ENCODE measurements at regions not wholly inside any gene's neighbourhood (a gene's known extent, or its start where the extent isn't known, plus 50 kb on each side); places are given as distances from the start of the nearest gene placed in this dataset.
"Not testable (repeated sequence)": the region's sequence is repeated elsewhere in the genome, so short reads cannot be mapped to it uniquely, and the experiment has no call there.

DNA sequence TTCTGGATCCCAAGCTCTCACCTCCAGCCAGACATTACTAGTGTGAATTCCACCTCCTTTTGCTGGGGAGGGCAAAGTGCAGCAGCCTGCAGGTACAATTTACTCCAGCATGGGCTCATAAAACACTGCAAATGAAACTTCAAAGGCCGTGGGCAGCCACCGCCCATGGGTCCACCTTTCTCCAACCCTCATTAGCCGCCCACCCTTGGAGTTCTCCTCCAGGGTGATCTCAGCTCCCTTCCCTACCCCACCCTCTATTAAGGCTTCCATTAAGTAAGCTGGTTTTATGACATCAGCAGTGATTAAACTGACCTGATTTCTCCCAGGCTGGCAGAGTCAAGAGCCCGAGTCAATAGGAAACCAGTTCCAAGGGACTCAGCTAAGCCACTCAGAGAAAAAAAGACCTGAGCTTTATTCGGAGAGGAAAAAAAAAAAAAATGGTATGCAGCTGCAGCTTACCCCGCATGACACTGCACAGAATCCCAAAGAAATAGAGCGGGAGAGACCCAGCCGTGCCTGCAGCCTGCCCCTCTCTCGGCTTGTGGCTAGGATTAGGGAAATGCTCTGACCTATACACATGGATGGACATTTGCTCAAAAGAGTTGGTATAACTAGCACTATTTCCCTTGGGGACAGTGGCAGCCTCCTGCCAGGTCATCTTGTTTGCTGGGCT is 319.6 kb downstream of the PTTG2 start:
- no peak for DNase-seq

- DNase-seq, result no peak
Measured at GRCh38 chr4:38280323-38280706, 320.1 kb downstream of the PTTG2 start.

- no peak for DNase-seq
Measured at GRCh38 chr4:38281371-38282071, 321.3 kb downstream of the PTTG2 start.

GRCh38 chr4:38283724-38284123 is 323.5 kb downstream of the PTTG2 start:
- no peak for DNase-seq

- DNase-seq, result no peak
Measured at GRCh38 chr4:38284294-38285030, 324.3 kb downstream of the PTTG2 start.

DNA sequence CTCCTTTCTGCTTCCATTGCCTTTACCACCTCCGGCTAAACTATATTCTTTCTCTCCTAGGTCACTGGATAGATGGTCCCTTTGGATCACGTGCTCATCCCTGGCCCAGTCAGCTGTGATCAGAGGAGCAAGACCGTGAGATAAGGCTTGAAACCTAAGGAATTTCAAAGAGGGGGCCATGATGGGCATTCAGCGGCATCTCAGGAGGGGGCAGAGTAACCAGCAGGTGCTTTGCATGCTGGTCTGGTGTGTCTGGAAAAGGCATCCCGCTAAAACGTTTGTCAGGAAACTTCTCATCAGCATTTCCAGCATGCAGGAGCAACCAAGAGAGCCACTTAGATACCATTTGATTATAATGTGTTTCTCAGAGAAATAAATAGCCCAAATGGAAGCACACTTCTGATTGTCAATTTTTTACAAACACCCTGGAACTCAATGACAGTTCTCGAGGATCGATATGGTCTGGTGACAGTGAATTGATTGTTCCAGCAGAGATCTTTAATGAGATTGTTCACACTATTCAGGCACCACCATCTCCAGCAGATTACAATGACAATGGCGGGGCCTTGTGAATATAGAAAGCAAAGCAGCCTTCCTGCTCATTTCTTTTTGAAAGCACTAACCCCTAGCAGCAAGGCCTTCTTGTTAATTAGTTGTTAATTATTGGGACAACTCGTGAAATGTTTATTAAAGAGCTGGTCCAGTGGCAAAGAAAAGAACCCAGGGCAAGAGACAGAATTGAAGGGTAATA is 327.1 kb downstream of the PTTG2 start:
- no peak for DNase-seq

- no peak for DNase-seq
Measured at GRCh38 chr4:38289553-38289952, 329.4 kb downstream of the PTTG2 start.

GRCh38 chr4:38290366-38290765 is 330.2 kb downstream of the PTTG2 start:
- no peak for DNase-seq

DNA sequence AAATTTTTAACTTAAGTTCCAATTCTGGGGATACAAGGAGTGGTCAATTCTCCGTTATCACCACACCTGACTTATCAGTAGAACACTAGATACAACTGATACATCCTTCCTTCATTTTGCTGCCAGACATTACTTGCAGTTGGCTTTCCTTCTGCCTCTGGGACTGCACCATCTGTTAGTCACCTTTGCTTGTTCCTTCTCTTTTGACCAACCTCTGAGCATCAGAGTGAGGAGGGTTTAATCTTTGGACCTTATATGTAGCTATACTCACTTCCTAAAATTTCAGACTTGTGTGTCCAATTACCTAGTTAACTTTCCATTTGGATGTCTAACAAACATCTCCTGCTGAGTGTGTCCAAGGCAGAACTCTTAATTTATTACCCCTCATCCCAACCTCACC is 330.7 kb downstream of the PTTG2 start:
- no peak for DNase-seq

GRCh38 chr4:38292529-38292928 is 332.3 kb downstream of the PTTG2 start:
- no peak for DNase-seq

- no peak for DNase-seq
Measured at GRCh38 chr4:38294238-38294637, 334.0 kb downstream of the PTTG2 start.

- no peak for DNase-seq
Measured at GRCh38 chr4:38297061-38297460, 336.9 kb downstream of the PTTG2 start.

DNA sequence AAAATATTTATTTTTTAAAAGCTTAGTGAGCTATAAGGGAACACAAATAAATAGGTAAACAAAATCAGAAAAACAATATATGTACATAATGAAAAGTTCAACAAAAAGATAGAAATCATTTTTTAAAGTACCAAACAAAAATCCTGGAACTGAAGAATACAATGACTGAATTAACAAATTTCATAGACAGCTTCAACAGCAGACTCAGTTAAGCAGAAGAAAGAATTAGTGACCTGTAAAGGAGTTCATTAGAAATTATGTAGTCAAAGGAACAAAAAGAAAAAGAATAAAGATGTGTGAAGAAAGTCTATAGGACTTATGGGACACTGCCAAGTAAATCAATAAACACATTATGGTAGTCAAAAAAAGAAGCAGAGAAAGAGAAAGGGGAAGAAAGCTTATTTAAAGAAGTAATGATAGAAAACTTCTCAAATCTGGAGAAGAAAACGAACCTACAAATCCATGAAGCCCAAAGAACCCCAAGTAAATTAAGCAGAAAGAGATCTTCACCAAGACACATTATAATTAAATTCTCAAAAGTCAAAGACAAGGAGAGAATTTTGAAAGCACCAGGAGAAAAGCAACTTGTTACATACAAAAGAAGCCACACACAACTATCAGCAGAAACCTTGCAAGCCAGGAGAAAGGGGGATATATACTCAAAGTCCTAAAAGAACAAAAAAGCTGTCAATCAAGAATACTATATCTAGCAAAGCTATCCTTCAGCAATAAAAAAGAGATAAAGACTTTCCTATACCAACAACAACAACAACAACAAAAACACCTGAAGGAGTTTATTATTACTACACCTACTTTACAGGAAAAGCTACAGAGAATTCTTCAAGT is 338.9 kb downstream of the PTTG2 start:
- DNase-seq, result no peak

- DNase-seq, result no peak
Measured at GRCh38 chr4:38302910-38303309, 342.7 kb downstream of the PTTG2 start.

- DNase-seq, result not testable (repeated sequence)
Measured at GRCh38 chr4:38304460-38304859, 344.3 kb downstream of the PTTG2 start.

GRCh38 chr4:38306482-38307071 is 346.4 kb downstream of the PTTG2 start:
- no peak for DNase-seq

DNA sequence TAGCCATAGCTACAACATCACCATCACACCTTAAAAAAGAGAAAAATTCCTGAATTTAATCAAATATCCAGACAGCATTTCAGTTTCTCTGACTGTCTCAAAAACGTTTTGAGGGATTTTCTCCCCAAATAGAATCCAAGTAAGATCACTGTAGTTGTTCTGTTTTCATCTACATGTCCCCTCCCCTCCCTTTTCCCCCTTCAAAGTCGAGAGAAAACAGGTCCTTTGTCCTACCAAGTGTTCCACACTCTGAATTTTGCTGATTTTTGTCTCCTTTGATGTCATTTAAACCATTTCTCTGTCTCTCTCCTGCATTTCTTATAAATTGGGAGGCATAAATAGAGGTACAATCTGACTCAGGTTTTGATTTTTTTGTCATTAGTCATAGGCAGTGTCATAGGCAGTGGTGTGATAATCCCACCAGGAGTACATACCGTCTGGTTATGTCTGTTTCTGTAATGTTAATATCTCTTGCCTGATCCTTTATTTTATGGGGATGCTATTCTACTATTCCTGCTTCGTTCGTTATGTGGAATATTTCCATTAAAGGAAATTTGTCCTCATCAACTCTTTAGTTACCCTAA is 348.6 kb downstream of the PTTG2 start:
- no peak for DNase-seq

- DNase-seq, result no peak
Measured at GRCh38 chr4:38309471-38309870, 349.3 kb downstream of the PTTG2 start.

- peak; percentile 41 for DNase-seq
Measured at GRCh38 chr4:38310446-38311043, 350.3 kb downstream of the PTTG2 start.

DNA sequence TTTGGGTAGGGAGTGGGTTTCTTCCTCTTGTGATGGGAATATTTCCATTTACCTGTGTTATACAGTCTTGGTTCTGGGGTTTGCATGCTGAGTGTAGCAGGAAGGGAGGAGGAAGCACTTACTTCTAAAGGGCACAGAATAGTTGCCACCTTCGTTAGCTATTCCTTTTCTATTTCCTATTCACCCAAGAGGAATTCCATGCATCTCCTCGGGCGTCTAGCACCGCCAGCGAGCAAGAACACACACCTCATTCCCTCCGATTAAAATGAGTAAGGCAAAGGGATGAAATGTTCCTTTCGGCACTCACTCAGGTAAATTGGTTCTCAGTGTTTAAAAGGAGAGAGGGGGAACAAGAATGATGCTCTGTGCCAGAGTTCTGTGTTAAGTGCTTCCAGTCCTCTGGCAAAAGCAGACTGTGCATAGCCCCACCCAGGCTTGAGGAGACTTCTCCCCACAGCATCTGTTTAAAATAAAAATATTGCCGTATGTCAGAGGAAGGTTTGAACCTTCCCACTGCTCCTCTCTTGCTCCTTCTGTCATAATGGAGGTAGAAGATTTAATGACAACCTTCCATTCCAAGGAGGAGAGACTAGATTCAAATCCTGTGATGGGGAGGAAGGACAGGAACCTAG is 351.4 kb downstream of the PTTG2 start:
- no peak for DNase-seq

- DNase-seq, result no peak
Measured at GRCh38 chr4:38313175-38313574, 350.8 kb upstream of the KLF3 start.

Data from stimulated activated CD4-positive, alpha-beta T cell treated with anti-CD3 and anti-CD28 coated beads, Interleukin-12 subunit alpha, Interleukin-12 subunit beta, amount 100 ng/mL, for 4 hours (primary cell).